K562 (cell line): ENCODE measurements at regions not wholly inside any gene's neighbourhood (a gene's known extent, or its start where the extent isn't known, plus 50 kb on each side); places are given as distances from the start of the nearest gene placed in this dataset.

Experiments used
- ATAC-seq: fragments of 200-7000 bp; cut with Tn5 transposase; 3 replicates; pipeline ENCODE4 v1.9.1; 2020; ENCODE audit warnings: moderate library complexity
- BruUV-seq: library from RNA; stranded (reverse); fragments of 400-500 nt; replicated peaks from 2 replicates; lab custom pipeline; 2021; lab: Mats Ljungman, UMichigan
- CTCF ChIA-PET: fragments of 300-600 bp; formaldehyde crosslinking; extraction: SDS; loops from one replicate; lab custom pipeline; 2021; ENCODE audit warnings: low intra/inter-chr PET ratio; lab: Yijun Ruan, JAX
- POLR2A ChIA-PET: fragments of 300-600, 350-650 bp; sonication (Branson Sonifier 250); formaldehyde crosslinking; extraction: SDS; loops from one replicate; lab custom pipeline; 2021; ENCODE audit warnings: antibody characterized with exemption, inconsistent platforms; lab: Yijun Ruan, JAX
- DNase-seq, 4 experiments: peaks; one replicate each; pipeline versions ENCODE4 v3.0.0 to v3.0.0-alpha.2; 2011 to 2018; ENCODE audit warnings: low spot score in 3 of 4, mixed read lengths in 3 of 4; ENCODE audit errors: extremely low read depth in 1 of 4
- FAIRE-seq: peaks from 2 replicates; lab custom pipeline; 2011; peaks lifted over from hg19 to GRCh38; lab: Jason Lieb, UNC
- H2AFZ ChIP-seq: 2 replicates; pipeline ENCODE4 v1.6.0; 2011; ENCODE audit warnings: low read depth, low read length, control low read depth, inconsistent platforms
- H3K27ac ChIP-seq: fragments of 200-600 bp; 3 replicates; pipeline ENCODE4 v1.8.0; 2011; ENCODE audit warnings: low read depth, mild to moderate bottlenecking, control low read depth, inconsistent platforms, low read length, moderate library complexity, mixed read lengths; ENCODE audit errors: extremely low read depth
- H3K27me3 ChIP-seq, 2 experiments: fragments of 300-600 bp in 1 of 2; 2 replicates in 1 of 2; 3 replicates in 1 of 2; pipeline versions ENCODE4 v1.6.0 to v1.8.0; 2011; ENCODE audit warnings: inconsistent platforms in 2 of 2, low read length in 2 of 2, mild to moderate bottlenecking in 1 of 2, mixed read lengths in 1 of 2, moderate library complexity in 1 of 2; ENCODE audit not compliant: control insufficient read depth in 2 of 2, insufficient read depth in 2 of 2
- H3K36me3 ChIP-seq: fragments of 300-600 bp; 3 replicates; pipeline ENCODE4 v1.8.0; 2011; ENCODE audit warnings: mild to moderate bottlenecking, low read length, inconsistent platforms; ENCODE audit not compliant: control insufficient read depth, insufficient read depth
- H3K4me1 ChIP-seq, 2 experiments: fragments of 200-600 bp in 1 of 2; replicated peaks in 1 of 2; 2 replicates in 1 of 2; 3 replicates in 1 of 2; pipeline versions ENCODE4 v1.5.1 to v1.8.0; 2011; ENCODE audit warnings: inconsistent platforms in 2 of 2, low read length in 2 of 2, mild to moderate bottlenecking in 1 of 2, mixed read lengths in 1 of 2, moderate library complexity in 1 of 2; ENCODE audit not compliant: control insufficient read depth in 2 of 2, insufficient read depth in 2 of 2
- H3K4me2 ChIP-seq: 2 replicates; pipeline ENCODE4 v1.6.1; 2011; ENCODE audit warnings: low read length, control low read depth, inconsistent platforms, mixed read lengths; ENCODE audit not compliant: insufficient read depth
- H3K4me3 ChIP-seq: fragments of 200-600 bp; sonication (generic), shearing (Covaris generic); 2 replicates; pipeline ENCODE4 v1.5.1; 2016; ENCODE audit warnings: control low read depth, inconsistent platforms
- H3K79me2 ChIP-seq: fragments of 200-600 bp; 3 replicates; pipeline ENCODE4 v1.8.0; 2011; ENCODE audit warnings: low read length, inconsistent platforms; ENCODE audit not compliant: control insufficient read depth, insufficient read depth
- H3K9ac ChIP-seq, 2 experiments: 2 replicates each; pipeline versions ENCODE4 v1.6.0 to v1.6.1; 2011; ENCODE audit warnings: low read depth in 2 of 2, low read length in 2 of 2, control low read depth in 1 of 2, inconsistent platforms in 1 of 2, mild to moderate bottlenecking in 1 of 2, mixed read lengths in 1 of 2; ENCODE audit not compliant: insufficient read depth in 1 of 2
- H3K9me1 ChIP-seq: one replicate; pipeline ENCODE4 v1.6.0; 2011; ENCODE audit warnings: inconsistent platforms, mild to moderate bottlenecking, low read length, moderate library complexity; ENCODE audit not compliant: control insufficient read depth, insufficient read depth
- H3K9me3 ChIP-seq: replicated peaks from 2 replicates; pipeline ENCODE4 v1.5.1; 2011; ENCODE audit warnings: low read depth, low read length, inconsistent platforms; ENCODE audit not compliant: control insufficient read depth, insufficient read depth
- H4K20me1 ChIP-seq: replicated peaks from 2 replicates; pipeline ENCODE4 v1.6.1; 2011; ENCODE audit warnings: low read length, inconsistent platforms, mixed read lengths; ENCODE audit not compliant: control insufficient read depth, insufficient read depth
- CBX8 ChIP-seq: fragments of 200-600 bp; sonication (generic); IDR thresholded peaks from 2 replicates; pipeline ENCODE4 v1.6.1; 2012; ENCODE audit warnings: borderline replicate concordance, mixed run types, low read depth, mild to moderate bottlenecking, moderate library complexity, mixed read lengths, low read length, control low read depth, inconsistent platforms; ENCODE audit not compliant: poor library complexity, severe bottlenecking; ENCODE audit errors: extremely low read depth
- HMBOX1 ChIP-seq: sonication (generic); IDR thresholded peaks from 2 replicates; pipeline ENCODE4 v1.6.1; 2016
- MGA ChIP-seq: fragments of 450-650 bp; IDR thresholded peaks from 2 replicates; pipeline ENCODE4 v1.6.1; 2016; ENCODE audit warnings: mild to moderate bottlenecking, moderate library complexity
- NR2C1 ChIP-seq, 2 experiments: fragments of 450-650 bp; IDR thresholded peaks; 2 replicates each; pipeline ENCODE4 v1.6.1; 2017; ENCODE audit warnings: mild to moderate bottlenecking in 2 of 2, antibody characterized with exemption in 1 of 2, inconsistent platforms in 1 of 2, missing compliant biosample characterization in 1 of 2, missing genetic modification characterization in 1 of 2
- TRIM25 ChIP-seq: fragments of 450-650 bp; IDR thresholded peaks from 2 replicates; pipeline ENCODE4 v1.7.0; 2016; ENCODE audit warnings: borderline replicate concordance
- ZKSCAN3 ChIP-seq: fragments of 250-450 bp; sonication (Bioruptor Pico); IDR thresholded peaks from 2 replicates; pipeline ENCODE4 v1.4.0; 2020
- ZNF175 ChIP-seq: fragments of 200-800 bp; sonication (Bioruptor generic); IDR thresholded peaks from 2 replicates; pipeline ENCODE4 v1.6.1; 2016; ENCODE audit warnings: low read depth, mild to moderate bottlenecking, missing genetic modification characterization, missing compliant biosample characterization
- ZNF79 ChIP-seq: fragments of 250-450 bp; sonication (Bioruptor Pico); IDR thresholded peaks from 2 replicates; pipeline ENCODE4 v1.4.0; 2020; ENCODE audit warnings: low read depth, mild to moderate bottlenecking, moderate library complexity
- ZSCAN29 ChIP-seq: fragments of 450-650 bp; IDR thresholded peaks from 2 replicates; pipeline ENCODE4 v1.6.1; 2017
- WGBS: fragments of 100-300 bp; shearing (Covaris generic); methylation state at CpG from one replicate; pipeline ENCODE4 v1.1.6; 2016; ENCODE audit warnings: low coverage, mixed read lengths; ENCODE audit not compliant: insufficient coverage; ENCODE audit errors: missing lambda C conversion rate; 5-methylcytosine and 5-hydroxymethylcytosine counted together
- in situ Hi-C: fragments of 300-500 bp; cut with MboI; formaldehyde crosslinking; loops from 4 replicates; pipeline ENCODE4 v1.15.0; 2018; ENCODE audit warnings: inconsistent platforms, mixed read lengths
- intact Hi-C: fragments of 100-400 bp; cut with micrococcal nuclease; formaldehyde crosslinking; loops from 2 replicates; pipeline ENCODE4 v1.14.2; 2022

DNA sequence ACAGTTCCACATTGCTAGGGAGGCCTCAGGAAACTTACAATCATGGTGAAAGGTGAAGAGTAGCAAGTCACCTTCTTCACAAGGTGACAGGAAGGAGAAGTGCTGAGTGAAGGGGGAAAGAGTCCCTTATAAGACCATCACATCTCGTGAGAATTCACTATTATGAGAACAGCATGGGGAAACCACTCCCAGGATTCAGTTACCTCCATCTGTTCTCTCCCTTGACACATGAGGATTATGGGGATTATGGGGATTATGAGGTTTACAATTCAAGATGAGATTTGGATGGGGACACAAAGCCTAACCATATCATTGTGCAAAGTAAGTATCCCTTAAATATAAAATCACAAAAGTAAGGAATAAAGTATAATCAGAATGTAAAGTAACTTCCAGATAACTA, 375.9 kb upstream of the NAALADL2 start:
- CTCF ChIA-PET, result no interaction called here
- H3K9me3 ChIP-seq, result 0 out of 2 replicates have a peak, but pooled peaks cover 1% of the 10 kb centered on the region
- no peaks in the 10 kb centered on the region for H3K9me1 ChIP-seq
- no peaks in the 10 kb centered on the region for H3K27me3 ChIP-seq
- no peak for ATAC-seq
- POLR2A ChIA-PET, result no interaction called here
- intact Hi-C loops (no loop called here), in situ Hi-C loops (no loop called here)
- H3K4me3 ChIP-seq, result no peak overlapping the region
- DNase-seq, result no peak
- no peak overlapping the region for H2AFZ ChIP-seq
- no peaks in the 10 kb centered on the region for H3K79me2 ChIP-seq
- no peaks in the 10 kb centered on the region for H4K20me1 ChIP-seq
- H3K27ac ChIP-seq, result no peak overlapping the region
- H3K9ac ChIP-seq, result no peak overlapping the region
- no peaks in the 10 kb centered on the region for H3K4me1 ChIP-seq
- H3K36me3 ChIP-seq, result no peaks in the 10 kb centered on the region
- no TSS peak for BruUV-seq
- WGBS, result 0% methylated on average over 1 of the region's 1 CpG
- H3K4me2 ChIP-seq, result no peak overlapping the region
- no peak for FAIRE-seq
- TF ChIP-seq ZNF175 (no peak), HMBOX1 (no peak), MGA (no peak), NR2C1 (IDR thresholded peaks at IDR 0.05) (no peak), NR2C1 (tag; IDR thresholded peaks at IDR 0.05) (no peak), ZNF79 (CRISPR knock-in tag) (no peak), ZSCAN29 (no peak), ZKSCAN3 (no peak), CBX8 (no peak), TRIM25 (no peak)
